ENCODE measurements at regions not wholly inside any gene's neighbourhood (a gene's known extent, or its start where the extent isn't known, plus 50 kb on each side); places are given as distances from the start of the nearest gene placed in this dataset.

- Histone ChIP-seq H3K4me3 (ENCODE audit: low read depth, low read length) (no peak overlapping the region), H3K36me3 (ENCODE audit: control insufficient read depth, insufficient read depth, low read length) (no peaks in the 10 kb centered on the region), H3K9me3 (ENCODE audit: control insufficient read depth, insufficient read depth, low read length) (peaks cover 8% of the 10 kb centered on the region), H3K4me1 (ENCODE audit: control insufficient read depth, insufficient read depth, low read length) (peaks cover 7% of the 10 kb centered on the region), H3K27ac (ENCODE audit: low read depth, low read length) (peak overlapping the region; percentile 42), H3K27me3 (ENCODE audit: control insufficient read depth, insufficient read depth, low read length) (no peaks in the 10 kb centered on the region)
- WGBS (ENCODE audit: insufficient coverage) = no CpG with 5 or more reads among the region's 3 CpGs
- DNase-seq (ENCODE audit: low read depth in 4 of 6, low spot score in 6 of 6) = no peak
Measured at GRCh38 chr1:60956520-60956919, 125.8 kb upstream of the NFIA start.

- H3K4me3 ChIP-seq (ENCODE audit: low read depth, low read length) = no peak overlapping the region
Measured at GRCh38 chr1:60952612-60953111, 129.7 kb upstream of the NFIA start.

DNA sequence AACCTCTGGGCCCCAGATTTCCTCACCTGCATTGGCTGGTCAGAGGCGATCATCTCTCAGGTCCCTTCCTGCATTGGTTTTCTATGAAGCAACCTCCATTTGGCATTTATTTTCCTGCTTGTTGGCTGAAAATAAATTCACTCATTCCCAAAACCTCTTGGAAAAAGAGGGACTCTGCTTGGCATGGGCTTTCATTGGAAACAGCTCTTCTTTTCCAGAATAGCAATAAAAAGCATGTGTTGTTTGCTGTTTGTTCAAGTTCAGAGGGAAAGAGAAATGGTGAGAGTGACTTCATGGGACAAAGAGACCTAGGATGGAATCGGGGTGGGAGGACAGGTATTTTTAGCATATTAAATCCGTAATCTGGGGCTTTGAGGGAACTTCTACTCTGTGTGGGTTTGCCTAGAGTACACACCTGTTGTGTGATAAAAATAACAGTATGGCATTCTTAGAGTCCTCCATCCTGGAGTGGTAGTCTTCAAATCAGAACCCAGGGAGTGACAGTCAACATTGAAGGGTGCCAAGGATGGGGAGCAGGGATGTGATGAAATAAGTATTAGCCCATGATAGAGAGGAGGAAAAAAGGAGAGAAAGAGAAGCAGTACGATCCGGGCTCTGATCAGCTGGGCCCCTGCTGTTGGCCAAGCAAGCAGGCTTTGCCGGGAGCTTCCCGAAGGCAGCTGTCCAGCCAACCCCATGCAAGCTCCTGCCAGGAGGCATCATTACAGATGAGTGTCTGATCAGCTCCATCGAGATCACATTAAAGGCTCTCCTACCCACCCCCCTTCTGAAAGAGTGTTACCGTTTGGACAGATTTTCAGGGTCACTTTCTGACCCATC lies 131.9 kb upstream of the NFIA start:
- Histone ChIP-seq H3K4me1 (ENCODE audit: control insufficient read depth, insufficient read depth, low read length) (peaks cover 22% of the 10 kb centered on the region), H3K27ac (ENCODE audit: low read depth, low read length) (no peak overlapping the region), H3K9me3 (ENCODE audit: control insufficient read depth, insufficient read depth, low read length) (peaks cover 6% of the 10 kb centered on the region), H3K4me3 (ENCODE audit: low read depth, low read length) (no peak overlapping the region), H3K27me3 (ENCODE audit: control insufficient read depth, insufficient read depth, low read length) (no peaks in the 10 kb centered on the region), H3K36me3 (ENCODE audit: control insufficient read depth, insufficient read depth, low read length) (no peaks in the 10 kb centered on the region)
- DNase-seq (ENCODE audit: low read depth in 4 of 6, low spot score in 6 of 6) = peak in 1 of 6 donors; percentile 43
- WGBS (ENCODE audit: insufficient coverage) = 48% methylated on average over 9 of the region's 9 CpGs

More at GRCh38 chr1:60952612-60953111, 129.7 kb upstream of the NFIA start:
- peak in 3 of 6 donors; percentile 31 to 83 (median 53) for DNase-seq (ENCODE audit: low read depth in 4 of 6, low spot score in 6 of 6)
- Histone ChIP-seq H3K27me3 (ENCODE audit: control insufficient read depth, insufficient read depth, low read length) (no peaks in the 10 kb centered on the region), H3K36me3 (ENCODE audit: control insufficient read depth, insufficient read depth, low read length) (no peaks in the 10 kb centered on the region), H3K9me3 (ENCODE audit: control insufficient read depth, insufficient read depth, low read length) (peaks cover 8% of the 10 kb centered on the region), H3K4me1 (ENCODE audit: control insufficient read depth, insufficient read depth, low read length) (peaks cover 22% of the 10 kb centered on the region), H3K27ac (ENCODE audit: low read depth, low read length) (peak overlapping the region; percentile 4)
- WGBS (ENCODE audit: insufficient coverage) = 19% methylated on average over 8 of the region's 10 CpGs

- WGBS (ENCODE audit: insufficient coverage) = 97% methylated on average over 3 of the region's 3 CpGs
- Histone ChIP-seq H3K27ac (ENCODE audit: low read depth, low read length) (no peak overlapping the region), H3K4me1 (ENCODE audit: control insufficient read depth, insufficient read depth, low read length) (peaks cover 22% of the 10 kb centered on the region), H3K9me3 (ENCODE audit: control insufficient read depth, insufficient read depth, low read length) (peaks cover under 1% of the 10 kb centered on the region), H3K4me3 (ENCODE audit: low read depth, low read length) (no peak overlapping the region), H3K36me3 (ENCODE audit: control insufficient read depth, insufficient read depth, low read length) (no peaks in the 10 kb centered on the region), H3K27me3 (ENCODE audit: control insufficient read depth, insufficient read depth, low read length) (no peaks in the 10 kb centered on the region)
- DNase-seq (ENCODE audit: low read depth in 4 of 6, low spot score in 6 of 6) = no peak
Measured at GRCh38 chr1:60949826-60950197, 132.5 kb upstream of the NFIA start.

- Histone ChIP-seq H3K4me3 (ENCODE audit: low read depth, low read length) (no peak overlapping the region), H3K27ac (ENCODE audit: low read depth, low read length) (no peak overlapping the region), H3K9me3 (ENCODE audit: control insufficient read depth, insufficient read depth, low read length) (no peaks in the 10 kb centered on the region), H3K4me1 (ENCODE audit: control insufficient read depth, insufficient read depth, low read length) (peaks cover 22% of the 10 kb centered on the region), H3K27me3 (ENCODE audit: control insufficient read depth, insufficient read depth, low read length) (no peaks in the 10 kb centered on the region), H3K36me3 (ENCODE audit: control insufficient read depth, insufficient read depth, low read length) (no peaks in the 10 kb centered on the region)
- DNase-seq (ENCODE audit: low read depth in 4 of 6, low spot score in 6 of 6) = no peak
- 88% methylated on average over 3 of the region's 5 CpGs for WGBS (ENCODE audit: insufficient coverage)
Measured at GRCh38 chr1:60949154-60949825, 133.1 kb upstream of the NFIA start.

DNA sequence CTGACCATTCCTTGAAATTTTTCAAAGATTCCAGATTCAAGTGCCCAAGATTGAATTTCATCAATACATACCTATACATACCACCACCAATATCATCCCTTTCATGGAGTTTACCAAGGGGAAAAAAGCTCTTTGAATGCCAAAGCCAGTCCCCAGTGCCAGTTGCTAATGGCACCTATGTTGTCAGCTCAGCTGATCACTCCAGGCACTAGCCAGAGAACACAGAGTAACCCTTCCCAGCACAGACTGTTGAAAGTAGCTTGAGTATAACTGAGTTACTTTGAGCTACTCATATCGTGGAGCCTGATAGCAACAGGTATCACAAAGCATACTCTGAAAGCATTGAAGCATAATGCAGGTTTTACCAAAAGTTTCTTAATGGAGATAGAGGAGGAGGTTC lies 133.9 kb upstream of the NFIA start:
- H3K36me3 ChIP-seq (ENCODE audit: control insufficient read depth, insufficient read depth, low read length) = no peaks in the 10 kb centered on the region
- H3K27ac ChIP-seq (ENCODE audit: low read depth, low read length) = no peak overlapping the region
- WGBS (ENCODE audit: insufficient coverage) = no CpG with 5 or more reads among the region's 1 CpG
- no peaks in the 10 kb centered on the region for H3K9me3 ChIP-seq (ENCODE audit: control insufficient read depth, insufficient read depth, low read length)
- peaks cover 22% of the 10 kb centered on the region for H3K4me1 ChIP-seq (ENCODE audit: control insufficient read depth, insufficient read depth, low read length)
- H3K27me3 ChIP-seq (ENCODE audit: control insufficient read depth, insufficient read depth, low read length) = no peaks in the 10 kb centered on the region
- no peak overlapping the region for H3K4me3 ChIP-seq (ENCODE audit: low read depth, low read length)
- peak in 1 of 6 donors; percentile 47 for DNase-seq (ENCODE audit: low read depth in 4 of 6, low spot score in 6 of 6)

GRCh38 chr1:60947367-60947766 lies 135.0 kb upstream of the NFIA start:
- WGBS (ENCODE audit: insufficient coverage) = no CpG with 5 or more reads among the region's 3 CpGs

DNA sequence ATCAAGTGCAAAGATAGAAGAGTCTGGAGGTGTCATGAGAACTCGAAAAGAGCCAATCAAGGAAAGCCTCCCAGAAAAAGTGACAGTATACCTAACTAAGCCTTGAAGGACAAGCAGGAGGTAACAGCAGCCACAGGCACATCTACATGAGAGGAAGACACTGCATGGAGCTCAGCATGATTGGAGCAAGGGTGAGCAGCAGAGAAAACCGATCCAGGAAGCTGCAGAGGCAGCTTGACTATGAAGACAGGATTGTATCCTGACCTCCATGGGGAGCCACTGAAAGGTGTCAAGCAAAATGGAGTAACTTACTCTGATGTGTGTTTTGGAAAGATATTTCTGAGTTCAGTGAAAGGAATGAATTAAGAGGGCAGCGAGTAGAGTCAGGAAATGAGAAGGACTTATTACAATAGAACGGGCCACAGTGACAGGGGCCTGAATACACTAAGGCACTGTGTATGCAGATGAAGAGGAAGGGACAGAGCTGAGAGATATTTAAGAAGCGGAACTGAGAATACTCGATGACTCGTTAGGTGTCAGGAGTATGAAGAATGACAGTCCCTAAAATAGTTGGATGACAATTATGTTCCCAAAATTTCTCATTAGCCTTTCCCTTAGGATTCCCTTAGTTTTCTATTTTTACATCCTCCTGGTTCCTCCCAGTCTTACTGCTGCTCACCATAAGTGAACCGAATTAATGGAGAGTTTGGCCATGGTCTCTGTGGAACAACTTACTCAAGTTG lies 139.3 kb upstream of the NFIA start:
- Histone ChIP-seq H3K27ac (ENCODE audit: low read depth, low read length) (no peak overlapping the region), H3K36me3 (ENCODE audit: control insufficient read depth, insufficient read depth, low read length) (no peaks in the 10 kb centered on the region), H3K4me3 (ENCODE audit: low read depth, low read length) (no peak overlapping the region), H3K27me3 (ENCODE audit: control insufficient read depth, insufficient read depth, low read length) (no peaks in the 10 kb centered on the region), H3K4me1 (ENCODE audit: control insufficient read depth, insufficient read depth, low read length) (peaks cover 3% of the 10 kb centered on the region), H3K9me3 (ENCODE audit: control insufficient read depth, insufficient read depth, low read length) (no peaks in the 10 kb centered on the region)
- WGBS (ENCODE audit: insufficient coverage) = 37% methylated on average over 3 of the region's 8 CpGs
- DNase-seq (ENCODE audit: low read depth in 4 of 6, low spot score in 6 of 6) = no peak

More at GRCh38 chr1:60947367-60947766, 135.0 kb upstream of the NFIA start:
- DNase-seq (ENCODE audit: low read depth in 4 of 6, low spot score in 6 of 6) = no peak
- H3K27me3 ChIP-seq (ENCODE audit: control insufficient read depth, insufficient read depth, low read length) = no peaks in the 10 kb centered on the region
- no peaks in the 10 kb centered on the region for H3K36me3 ChIP-seq (ENCODE audit: control insufficient read depth, insufficient read depth, low read length)
- H3K9me3 ChIP-seq (ENCODE audit: control insufficient read depth, insufficient read depth, low read length) = no peaks in the 10 kb centered on the region
- no peak overlapping the region for H3K27ac ChIP-seq (ENCODE audit: low read depth, low read length)
- peaks cover 17% of the 10 kb centered on the region for H3K4me1 ChIP-seq (ENCODE audit: control insufficient read depth, insufficient read depth, low read length)
- H3K4me3 ChIP-seq (ENCODE audit: low read depth, low read length) = no peak overlapping the region

- WGBS (ENCODE audit: insufficient coverage) = 90% methylated on average over 2 of the region's 2 CpGs
- Histone ChIP-seq H3K4me3 (ENCODE audit: low read depth, low read length) (no peak overlapping the region), H3K36me3 (ENCODE audit: control insufficient read depth, insufficient read depth, low read length) (no peaks in the 10 kb centered on the region), H3K9me3 (ENCODE audit: control insufficient read depth, insufficient read depth, low read length) (no peaks in the 10 kb centered on the region), H3K4me1 (ENCODE audit: control insufficient read depth, insufficient read depth, low read length) (peaks cover 2% of the 10 kb centered on the region), H3K27me3 (ENCODE audit: control insufficient read depth, insufficient read depth, low read length) (no peaks in the 10 kb centered on the region), H3K27ac (ENCODE audit: low read depth, low read length) (no peak overlapping the region)
- no peak for DNase-seq (ENCODE audit: low read depth in 4 of 6, low spot score in 6 of 6)
Measured at GRCh38 chr1:60942291-60942690, 140.1 kb upstream of the NFIA start.

All from spinal cord (tissue), 9 donors.